ENCODE measurements at regions not wholly inside any gene's neighbourhood (a gene's known extent, or its start where the extent isn't known, plus 50 kb on each side); places are given as distances from the start of the nearest gene placed in this dataset.

GRCh38 chr5:164727012-164727411 lies 1221.6 kb downstream of the MAT2B start:
- H3K79me2 ChIP-seq (replicated peaks; ENCODE audit: insufficient read depth, low read length) = no peaks in the 10 kb centered on the region
- H3K36me3 ChIP-seq (ENCODE audit: insufficient read depth, low read length) = no peaks in the 10 kb centered on the region
- no peak overlapping the region for H3K27ac ChIP-seq (ENCODE audit: low read length)
- H3K27me3 ChIP-seq (ENCODE audit: insufficient read depth, low read depth, low read length) = no peaks in the 10 kb centered on the region
- no peak overlapping the region for H2AFZ ChIP-seq (ENCODE audit: low read depth, low read length)
- no peak overlapping the region for H3K4me2 ChIP-seq (ENCODE audit: low read length)
- H3K9me3 ChIP-seq (ENCODE audit: low read length) = no peaks in the 10 kb centered on the region
- H3K4me3 ChIP-seq (ENCODE audit: low read length) = no peak overlapping the region
- no peaks in the 10 kb centered on the region for H3K9me2 ChIP-seq (ENCODE audit: insufficient read depth, low read length)
- no peak overlapping the region for H3K9ac ChIP-seq (ENCODE audit: low read length)
- H3F3A ChIP-seq (ENCODE audit: insufficient read depth, low read length, poor library complexity, severe bottlenecking) = no peaks in the 10 kb centered on the region
- TF ChIP-seq, protein P1, sequence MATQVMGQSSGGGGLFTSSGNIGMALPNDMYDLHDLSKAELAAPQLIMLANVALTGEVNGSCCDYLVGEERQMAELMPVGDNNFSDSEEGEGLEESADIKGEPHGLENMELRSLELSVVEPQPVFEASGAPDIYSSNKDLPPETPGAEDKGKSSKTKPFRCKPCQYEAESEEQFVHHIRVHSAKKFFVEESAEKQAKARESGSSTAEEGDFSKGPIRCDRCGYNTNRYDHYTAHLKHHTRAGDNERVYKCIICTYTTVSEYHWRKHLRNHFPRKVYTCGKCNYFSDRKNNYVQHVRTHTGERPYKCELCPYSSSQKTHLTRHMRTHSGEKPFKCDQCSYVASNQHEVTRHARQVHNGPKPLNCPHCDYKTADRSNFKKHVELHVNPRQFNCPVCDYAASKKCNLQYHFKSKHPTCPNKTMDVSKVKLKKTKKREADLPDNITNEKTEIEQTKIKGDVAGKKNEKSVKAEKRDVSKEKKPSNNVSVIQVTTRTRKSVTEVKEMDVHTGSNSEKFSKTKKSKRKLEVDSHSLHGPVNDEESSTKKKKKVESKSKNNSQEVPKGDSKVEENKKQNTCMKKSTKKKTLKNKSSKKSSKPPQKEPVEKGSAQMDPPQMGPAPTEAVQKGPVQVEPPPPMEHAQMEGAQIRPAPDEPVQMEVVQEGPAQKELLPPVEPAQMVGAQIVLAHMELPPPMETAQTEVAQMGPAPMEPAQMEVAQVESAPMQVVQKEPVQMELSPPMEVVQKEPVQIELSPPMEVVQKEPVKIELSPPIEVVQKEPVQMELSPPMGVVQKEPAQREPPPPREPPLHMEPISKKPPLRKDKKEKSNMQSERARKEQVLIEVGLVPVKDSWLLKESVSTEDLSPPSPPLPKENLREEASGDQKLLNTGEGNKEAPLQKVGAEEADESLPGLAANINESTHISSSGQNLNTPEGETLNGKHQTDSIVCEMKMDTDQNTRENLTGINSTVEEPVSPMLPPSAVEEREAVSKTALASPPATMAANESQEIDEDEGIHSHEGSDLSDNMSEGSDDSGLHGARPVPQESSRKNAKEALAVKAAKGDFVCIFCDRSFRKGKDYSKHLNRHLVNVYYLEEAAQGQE (IDR thresholded peaks at IDR 0.05; ENCODE audit: borderline replicate concordance) = no peak
- TF ChIP-seq RAD21 (conservative IDR thresholded peaks at IDR 0.05) = no peak
- TF ChIP-seq SMC3 (conservative IDR thresholded peaks at IDR 0.05; ENCODE audit: poor library complexity) = no peak
- TF ChIP-seq POLR2AphosphoS5 (IDR thresholded peaks at IDR 0.05) = no peak
- TF ChIP-seq EZH2 (IDR thresholded peaks at IDR 0.05; ENCODE audit: borderline replicate concordance, insufficient read depth, low read length, poor library complexity, severe bottlenecking) = no peak
- TF ChIP-seq EP300 (conservative IDR thresholded peaks at IDR 0.05; ENCODE audit: poor library complexity, severe bottlenecking) = no peak
- TF ChIP-seq, protein P2, sequence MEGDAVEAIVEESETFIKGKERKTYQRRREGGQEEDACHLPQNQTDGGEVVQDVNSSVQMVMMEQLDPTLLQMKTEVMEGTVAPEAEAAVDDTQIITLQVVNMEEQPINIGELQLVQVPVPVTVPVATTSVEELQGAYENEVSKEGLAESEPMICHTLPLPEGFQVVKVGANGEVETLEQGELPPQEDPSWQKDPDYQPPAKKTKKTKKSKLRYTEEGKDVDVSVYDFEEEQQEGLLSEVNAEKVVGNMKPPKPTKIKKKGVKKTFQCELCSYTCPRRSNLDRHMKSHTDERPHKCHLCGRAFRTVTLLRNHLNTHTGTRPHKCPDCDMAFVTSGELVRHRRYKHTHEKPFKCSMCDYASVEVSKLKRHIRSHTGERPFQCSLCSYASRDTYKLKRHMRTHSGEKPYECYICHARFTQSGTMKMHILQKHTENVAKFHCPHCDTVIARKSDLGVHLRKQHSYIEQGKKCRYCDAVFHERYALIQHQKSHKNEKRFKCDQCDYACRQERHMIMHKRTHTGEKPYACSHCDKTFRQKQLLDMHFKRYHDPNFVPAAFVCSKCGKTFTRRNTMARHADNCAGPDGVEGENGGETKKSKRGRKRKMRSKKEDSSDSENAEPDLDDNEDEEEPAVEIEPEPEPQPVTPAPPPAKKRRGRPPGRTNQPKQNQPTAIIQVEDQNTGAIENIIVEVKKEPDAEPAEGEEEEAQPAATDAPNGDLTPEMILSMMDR (IDR thresholded peaks at IDR 0.05; ENCODE audit: poor library complexity, severe bottlenecking) = no peak
- TF ChIP-seq MXI1 (conservative IDR thresholded peaks at IDR 0.05; ENCODE audit: poor library complexity, severe bottlenecking) = no peak
- TF ChIP-seq TAF1 (IDR thresholded peaks at IDR 0.05; ENCODE audit: low read depth) = no peak
- H4K20me1 ChIP-seq (ENCODE audit: insufficient read depth) = no peaks in the 10 kb centered on the region

DNA sequence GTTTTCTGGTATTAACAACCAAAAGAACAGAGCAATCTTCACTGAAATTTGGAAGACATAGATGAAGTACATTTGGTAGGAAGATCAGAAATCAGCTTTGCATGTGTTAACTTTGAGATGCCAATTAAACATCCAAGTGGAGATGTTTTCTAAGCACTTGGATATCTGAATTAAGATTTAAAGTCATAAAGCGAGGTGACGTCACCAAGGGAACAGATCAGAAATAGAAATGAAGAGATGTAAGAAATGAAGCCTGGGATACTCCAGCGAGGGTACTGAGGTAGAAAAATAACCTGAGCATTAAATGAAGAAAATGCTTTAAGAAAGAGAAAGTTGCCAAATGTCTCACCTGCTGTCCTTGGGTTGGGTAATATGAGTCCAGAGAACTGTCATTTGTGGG lies 1223.3 kb downstream of the MAT2B start:
- peaks cover 4% of the 10 kb centered on the region for H3K9me3 ChIP-seq (ENCODE audit: low read length)
- H3K4me2 ChIP-seq (ENCODE audit: low read length) = no peak overlapping the region
- H4K20me1 ChIP-seq (ENCODE audit: insufficient read depth) = no peaks in the 10 kb centered on the region
- H3K9ac ChIP-seq (ENCODE audit: low read length) = no peak overlapping the region
- H3K9me2 ChIP-seq (ENCODE audit: insufficient read depth, low read length) = no peaks in the 10 kb centered on the region
- no peaks in the 10 kb centered on the region for H3K79me2 ChIP-seq (replicated peaks; ENCODE audit: insufficient read depth, low read length)
- TF ChIP-seq SMC3 (conservative IDR thresholded peaks at IDR 0.05; ENCODE audit: poor library complexity) (no peak), EZH2 (IDR thresholded peaks at IDR 0.05; ENCODE audit: borderline replicate concordance, insufficient read depth, low read length, poor library complexity, severe bottlenecking) (no peak), TAF1 (IDR thresholded peaks at IDR 0.05; ENCODE audit: low read depth) (no peak), EP300 (conservative IDR thresholded peaks at IDR 0.05; ENCODE audit: poor library complexity, severe bottlenecking) (no peak), MXI1 (conservative IDR thresholded peaks at IDR 0.05; ENCODE audit: poor library complexity, severe bottlenecking) (no peak), RAD21 (conservative IDR thresholded peaks at IDR 0.05) (no peak)
- TF ChIP-seq, protein P2 (IDR thresholded peaks at IDR 0.05; ENCODE audit: poor library complexity, severe bottlenecking) = no peak
- TF ChIP-seq, protein P1 (IDR thresholded peaks at IDR 0.05; ENCODE audit: borderline replicate concordance) = no peak
- H3K27ac ChIP-seq (ENCODE audit: low read length) = no peak overlapping the region
- H3K4me3 ChIP-seq (ENCODE audit: low read length) = no peak overlapping the region
- H3F3A ChIP-seq (ENCODE audit: insufficient read depth, low read length, poor library complexity, severe bottlenecking) = no peaks in the 10 kb centered on the region
- H3K27me3 ChIP-seq (ENCODE audit: insufficient read depth, low read depth, low read length) = no peaks in the 10 kb centered on the region
- H2AFZ ChIP-seq (ENCODE audit: low read depth, low read length) = no peak overlapping the region
- H3K36me3 ChIP-seq (ENCODE audit: insufficient read depth, low read length) = no peaks in the 10 kb centered on the region
